Activated naive CD8-positive, alpha-beta T cell treated with anti-CD3 and anti-CD28 coated beads, Interleukin-2, amount 10 ng/mL, durations not matched to agents 7 days and 5 days (primary cell): ENCODE measurements at regions not wholly inside any gene's neighbourhood (a gene's known extent, or its start where the extent isn't known, plus 50 kb on each side); places are given as distances from the start of the nearest gene placed in this dataset.

Experiments
- ATAC-seq: fragments of 150-1000 bp; cut with Tn5 transposase; one replicate; pipeline ENCODE4 v1.10.0; 2021; ENCODE audit warnings: low read depth, moderate library complexity
- POLR2A ChIA-PET: fragments of 350-600 bp; sonication (Branson Sonifier 250); formaldehyde crosslinking; loops from one replicate; lab custom pipeline; 2021; ENCODE audit warnings: antibody characterized with exemption; lab: Charles Lee
- DNase-seq: peaks from one replicate; pipeline ENCODE4 v3.0.0; 2021
- H3K27ac Mint-ChIP-seq: one replicate; pipeline ENCODE4 v1.8.0; 2022; ENCODE audit warnings: mild to moderate bottlenecking, mixed read lengths
- H3K27me3 Mint-ChIP-seq: one replicate; pipeline ENCODE4 v1.8.0; 2022; ENCODE audit warnings: mild to moderate bottlenecking, moderate library complexity, mixed read lengths
- H3K36me3 Mint-ChIP-seq: one replicate; pipeline ENCODE4 v1.8.0; 2021; ENCODE audit warnings: mild to moderate bottlenecking, mixed read lengths
- H3K4me1 Mint-ChIP-seq: one replicate; pipeline ENCODE4 v1.8.0; 2021; ENCODE audit warnings: mixed read lengths
- H3K4me3 Mint-ChIP-seq: one replicate; pipeline ENCODE4 v1.8.0; 2022; ENCODE audit warnings: mild to moderate bottlenecking, moderate library complexity, mixed read lengths
- H3K9me3 Mint-ChIP-seq: one replicate; pipeline ENCODE4 v1.8.0; 2021; ENCODE audit warnings: mixed read lengths

- H3K27me3 Mint-ChIP-seq = peaks cover 3% of the 10 kb centered on the region
- ATAC-seq (no peak), DNase-seq (no peak)
- POLR2A ChIA-PET = no interaction called here
- no peaks in the 10 kb centered on the region for H3K36me3 Mint-ChIP-seq
- no peaks in the 10 kb centered on the region for H3K4me1 Mint-ChIP-seq
- H3K9me3 Mint-ChIP-seq = no peaks in the 10 kb centered on the region
- H3K4me3 Mint-ChIP-seq = no peak overlapping the region
- H3K27ac Mint-ChIP-seq = no peak overlapping the region
Observed at GRCh38 chr3:22117091-22117490, 366.1 kb upstream of the ZNF385D start.

- Mint-ChIP-seq H3K4me3 (no peak overlapping the region), H3K27me3 (peaks cover 3% of the 10 kb centered on the region), H3K4me1 (no peaks in the 10 kb centered on the region), H3K27ac (no peak overlapping the region), H3K36me3 (no peaks in the 10 kb centered on the region), H3K9me3 (no peaks in the 10 kb centered on the region)
- no peak for ATAC-seq
- POLR2A ChIA-PET = no interaction called here
- no peak for DNase-seq
Observed at GRCh38 chr3:22117751-22118346, 366.8 kb upstream of the ZNF385D start.

- no peak for ATAC-seq
- H3K36me3 Mint-ChIP-seq = no peaks in the 10 kb centered on the region
- POLR2A ChIA-PET = no interaction called here
Observed at GRCh38 chr3:22118542-22118941, 367.5 kb upstream of the ZNF385D start.

GRCh38 chr3:22121068-22121701 is 370.2 kb upstream of the ZNF385D start:
- H3K4me3 Mint-ChIP-seq = no peak overlapping the region
- POLR2A ChIA-PET = no interaction called here
- H3K4me1 Mint-ChIP-seq = no peaks in the 10 kb centered on the region
- ATAC-seq (no peak), DNase-seq (no peak)
- H3K36me3 Mint-ChIP-seq = no peaks in the 10 kb centered on the region
- no peaks in the 10 kb centered on the region for H3K9me3 Mint-ChIP-seq
- peaks cover 4% of the 10 kb centered on the region for H3K27me3 Mint-ChIP-seq
- no peak overlapping the region for H3K27ac Mint-ChIP-seq

More at GRCh38 chr3:22118542-22118941, 367.5 kb upstream of the ZNF385D start:
- Mint-ChIP-seq H3K27ac (no peak overlapping the region), H3K4me3 (no peak overlapping the region), H3K27me3 (peaks cover 4% of the 10 kb centered on the region), H3K9me3 (no peaks in the 10 kb centered on the region), H3K4me1 (no peaks in the 10 kb centered on the region)
- no peak for DNase-seq

GRCh38 chr3:22122567-22122966 is 371.6 kb upstream of the ZNF385D start:
- Mint-ChIP-seq H3K4me3 (no peak overlapping the region), H3K36me3 (no peaks in the 10 kb centered on the region), H3K27ac (no peak overlapping the region), H3K4me1 (no peaks in the 10 kb centered on the region), H3K27me3 (peaks cover 2% of the 10 kb centered on the region), H3K9me3 (no peaks in the 10 kb centered on the region)
- DNase-seq (no peak), ATAC-seq (no peak)
- POLR2A ChIA-PET = no interaction called here

- no peaks in the 10 kb centered on the region for H3K9me3 Mint-ChIP-seq
- H3K27me3 Mint-ChIP-seq = no peaks in the 10 kb centered on the region
- H3K27ac Mint-ChIP-seq = no peak overlapping the region
- POLR2A ChIA-PET = no interaction called here
- no peaks in the 10 kb centered on the region for H3K36me3 Mint-ChIP-seq
- no peak overlapping the region for H3K4me3 Mint-ChIP-seq
- no peak for ATAC-seq
- H3K4me1 Mint-ChIP-seq = no peaks in the 10 kb centered on the region
- DNase-seq = no peak
Observed at GRCh38 chr3:22129101-22129500, 378.1 kb upstream of the ZNF385D start.

- Mint-ChIP-seq H3K27me3 (no peaks in the 10 kb centered on the region), H3K9me3 (peaks cover 2% of the 10 kb centered on the region), H3K4me3 (no peak overlapping the region), H3K4me1 (no peaks in the 10 kb centered on the region), H3K36me3 (no peaks in the 10 kb centered on the region), H3K27ac (no peak overlapping the region)
- no peak for DNase-seq
- no peak for ATAC-seq
- POLR2A ChIA-PET = no interaction called here
Observed at GRCh38 chr3:22141769-22142168, 390.8 kb upstream of the ZNF385D start.

GRCh38 chr3:22147161-22147560 is 396.2 kb upstream of the ZNF385D start:
- no peaks in the 10 kb centered on the region for H3K9me3 Mint-ChIP-seq
- POLR2A ChIA-PET = no interaction called here
- H3K36me3 Mint-ChIP-seq = no peaks in the 10 kb centered on the region
- no peak for DNase-seq
- no peak overlapping the region for H3K4me3 Mint-ChIP-seq
- no peaks in the 10 kb centered on the region for H3K4me1 Mint-ChIP-seq
- no peaks in the 10 kb centered on the region for H3K27me3 Mint-ChIP-seq
- ATAC-seq = no peak
- H3K27ac Mint-ChIP-seq = no peak overlapping the region

- no peak for ATAC-seq
- H3K9me3 Mint-ChIP-seq = no peaks in the 10 kb centered on the region
- no peaks in the 10 kb centered on the region for H3K36me3 Mint-ChIP-seq
- H3K27ac Mint-ChIP-seq = no peak overlapping the region
- no peak overlapping the region for H3K4me3 Mint-ChIP-seq
- POLR2A ChIA-PET = no interaction called here
- H3K4me1 Mint-ChIP-seq = no peaks in the 10 kb centered on the region
- DNase-seq = no peak
- no peaks in the 10 kb centered on the region for H3K27me3 Mint-ChIP-seq
Observed at GRCh38 chr3:22156868-22157267, 405.9 kb upstream of the ZNF385D start.

GRCh38 chr3:22157848-22158247 is 406.8 kb upstream of the ZNF385D start:
- DNase-seq (no peak), ATAC-seq (no peak)
- H3K4me1 Mint-ChIP-seq = no peaks in the 10 kb centered on the region
- H3K9me3 Mint-ChIP-seq = no peaks in the 10 kb centered on the region
- H3K36me3 Mint-ChIP-seq = no peaks in the 10 kb centered on the region
- POLR2A ChIA-PET = no interaction called here
- no peaks in the 10 kb centered on the region for H3K27me3 Mint-ChIP-seq
- H3K4me3 Mint-ChIP-seq = no peak overlapping the region
- H3K27ac Mint-ChIP-seq = no peak overlapping the region

- Mint-ChIP-seq H3K9me3 (no peaks in the 10 kb centered on the region), H3K27me3 (no peaks in the 10 kb centered on the region), H3K4me3 (no peak overlapping the region), H3K27ac (no peak overlapping the region), H3K4me1 (no peaks in the 10 kb centered on the region), H3K36me3 (no peaks in the 10 kb centered on the region)
- ATAC-seq (no peak), DNase-seq (no peak)
- POLR2A ChIA-PET = no interaction called here
Observed at GRCh38 chr3:22159004-22159695, 408.1 kb upstream of the ZNF385D start.

- DNase-seq = no peak
- H3K27me3 Mint-ChIP-seq = no peaks in the 10 kb centered on the region
- POLR2A ChIA-PET = no interaction called here
- H3K9me3 Mint-ChIP-seq = peaks cover 3% of the 10 kb centered on the region
- no peaks in the 10 kb centered on the region for H3K4me1 Mint-ChIP-seq
- no peak for ATAC-seq
- H3K36me3 Mint-ChIP-seq = no peaks in the 10 kb centered on the region
- no peak overlapping the region for H3K4me3 Mint-ChIP-seq
- H3K27ac Mint-ChIP-seq = no peak overlapping the region
Observed at GRCh38 chr3:22161315-22161714, 410.3 kb upstream of the ZNF385D start.

GRCh38 chr3:22170370-22170769 is 419.4 kb upstream of the ZNF385D start:
- H3K36me3 Mint-ChIP-seq = no peaks in the 10 kb centered on the region
- H3K9me3 Mint-ChIP-seq = peaks cover 3% of the 10 kb centered on the region
- ATAC-seq (no peak), DNase-seq (no peak)
- no peaks in the 10 kb centered on the region for H3K4me1 Mint-ChIP-seq
- no peak overlapping the region for H3K27ac Mint-ChIP-seq
- no peak overlapping the region for H3K4me3 Mint-ChIP-seq
- no peaks in the 10 kb centered on the region for H3K27me3 Mint-ChIP-seq
- POLR2A ChIA-PET = no interaction called here

GRCh38 chr3:22172964-22173363 is 422.0 kb upstream of the ZNF385D start:
- no peaks in the 10 kb centered on the region for H3K27me3 Mint-ChIP-seq
- no peaks in the 10 kb centered on the region for H3K4me1 Mint-ChIP-seq
- no peaks in the 10 kb centered on the region for H3K36me3 Mint-ChIP-seq
- no peak overlapping the region for H3K27ac Mint-ChIP-seq
- DNase-seq = no peak
- ATAC-seq = no peak
- H3K9me3 Mint-ChIP-seq = no peaks in the 10 kb centered on the region
- no peak overlapping the region for H3K4me3 Mint-ChIP-seq
- POLR2A ChIA-PET = no interaction called here
